ENCODE measurements at regions not wholly inside any gene's neighbourhood (a gene's known extent, or its start where the extent isn't known, plus 50 kb on each side); places are given as distances from the start of the nearest gene placed in this dataset.

GRCh38 chr16:79482011-79482410 is 118.5 kb downstream of the MAF start:
- no peak overlapping the region for H3K4me2 ChIP-seq (ENCODE audit: low read depth, low read length)
- H3K27ac ChIP-seq (ENCODE audit: extremely low read length, insufficient read depth, low read length) = no peak overlapping the region
- intact Hi-C loops (cut with micrococcal nuclease; ENCODE audit: unreplicated experiment) = no loop called here
- no TSS peak for BruUV-seq (replicated peaks)
- no peak for ATAC-seq
- FAIRE-seq = no peak
- H3K9me3 ChIP-seq (ENCODE audit: low read length) = no peaks in the 10 kb centered on the region
- H3K4me3 ChIP-seq (replicated peaks in 1 of 3; ENCODE audit: insufficient read depth in 1 of 3, low read depth in 2 of 3, low read length in 3 of 3) = no peak overlapping the region
- no peaks in the 10 kb centered on the region for H3K79me2 ChIP-seq (ENCODE audit: insufficient read depth, low read length)
- no peaks in the 10 kb centered on the region for H3K27me3 ChIP-seq (ENCODE audit: control insufficient read depth in 1 of 2, insufficient read depth in 2 of 2, low read length in 2 of 2)
- in situ Hi-C loops (cut with HindIII; ENCODE audit: extremely low pct_ligation_motif_present, low pct_unique_long_range_greater_than_20kb) = no loop called here
- no peaks in the 10 kb centered on the region for H3K36me3 ChIP-seq (replicated peaks in 1 of 2; ENCODE audit: control insufficient read depth in 1 of 2, insufficient read depth in 2 of 2, low read length in 2 of 2)
- no peaks in the 10 kb centered on the region for H4K20me1 ChIP-seq (ENCODE audit: insufficient read depth, low read length)
- no peaks in the 10 kb centered on the region for H3K4me1 ChIP-seq (ENCODE audit: insufficient read depth, low read length)
- ChIA-PET CTCF (ENCODE audit: low intra/inter-chr PET ratio, low total read pairs) (no interaction called here), POLR2A (no interaction called here)
- DNase-seq (ENCODE audit: low spot score) = no peak
- no peak overlapping the region for H3K9ac ChIP-seq (ENCODE audit: insufficient read depth, low read depth, low read length)
- no peak overlapping the region for H2AFZ ChIP-seq (ENCODE audit: low read length)
- 12% methylated on average over 2 of the region's 3 CpGs for WGBS (ENCODE audit: low lambda C conversion rate)
- TF ChIP-seq NR2F6 (IDR thresholded peaks at IDR 0.05) (no peak), NR2F6 (CRISPR knock-in tag; IDR thresholded peaks at IDR 0.05) (no peak), FOXK2 (IDR thresholded peaks at IDR 0.05) (no peak), NFE2 (CRISPR knock-in tag; IDR thresholded peaks at IDR 0.05) (no peak), MIER3 (CRISPR knock-in tag; IDR thresholded peaks at IDR 0.05; ENCODE audit: borderline replicate concordance) (no peak), ZNF563 (CRISPR knock-in tag; IDR thresholded peaks at IDR 0.05) (no peak), ARID2 (CRISPR knock-in tag; IDR thresholded peaks at IDR 0.05; ENCODE audit: borderline replicate concordance) (no peak), TP53 (CRISPR knock-in tag; conservative IDR thresholded peaks at IDR 0.05) (no peak), ZBTB49 (CRISPR knock-in tag; IDR thresholded peaks at IDR 0.05; ENCODE audit: borderline replicate concordance) (no peak), MAFK (conservative IDR thresholded peaks at IDR 0.05 in 1 of 2, IDR thresholded peaks at IDR 0.05 in 1 of 2; ENCODE audit: low read length in 2 of 2) (no peak), ZSCAN25 (CRISPR knock-in tag; IDR thresholded peaks at IDR 0.05) (no peak), KLF13 (CRISPR knock-in tag; IDR thresholded peaks at IDR 0.05) (no peak), ARNTL (CRISPR knock-in tag; IDR thresholded peaks at IDR 0.05) (no peak), FOXM1 (CRISPR knock-in tag; IDR thresholded peaks at IDR 0.05) (no peak)
- TF ChIP-seq, protein P1, sequence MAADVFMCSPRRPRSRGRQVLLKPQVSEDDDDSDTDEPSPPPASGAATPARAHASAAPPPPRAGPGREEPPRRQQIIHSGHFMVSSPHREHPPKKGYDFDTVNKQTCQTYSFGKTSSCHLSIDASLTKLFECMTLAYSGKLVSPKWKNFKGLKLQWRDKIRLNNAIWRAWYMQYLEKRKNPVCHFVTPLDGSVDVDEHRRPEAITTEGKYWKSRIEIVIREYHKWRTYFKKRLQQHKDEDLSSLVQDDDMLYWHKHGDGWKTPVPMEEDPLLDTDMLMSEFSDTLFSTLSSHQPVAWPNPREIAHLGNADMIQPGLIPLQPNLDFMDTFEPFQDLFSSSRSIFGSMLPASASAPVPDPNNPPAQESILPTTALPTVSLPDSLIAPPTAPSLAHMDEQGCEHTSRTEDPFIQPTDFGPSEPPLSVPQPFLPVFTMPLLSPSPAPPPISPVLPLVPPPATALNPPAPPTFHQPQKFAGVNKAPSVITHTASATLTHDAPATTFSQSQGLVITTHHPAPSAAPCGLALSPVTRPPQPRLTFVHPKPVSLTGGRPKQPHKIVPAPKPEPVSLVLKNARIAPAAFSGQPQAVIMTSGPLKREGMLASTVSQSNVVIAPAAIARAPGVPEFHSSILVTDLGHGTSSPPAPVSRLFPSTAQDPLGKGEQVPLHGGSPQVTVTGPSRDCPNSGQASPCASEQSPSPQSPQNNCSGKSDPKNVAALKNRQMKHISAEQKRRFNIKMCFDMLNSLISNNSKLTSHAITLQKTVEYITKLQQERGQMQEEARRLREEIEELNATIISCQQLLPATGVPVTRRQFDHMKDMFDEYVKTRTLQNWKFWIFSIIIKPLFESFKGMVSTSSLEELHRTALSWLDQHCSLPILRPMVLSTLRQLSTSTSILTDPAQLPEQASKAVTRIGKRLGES (CRISPR knock-in tag; IDR thresholded peaks at IDR 0.05; ENCODE audit: borderline replicate concordance) = no peak
- TF ChIP-seq, protein P2, sequence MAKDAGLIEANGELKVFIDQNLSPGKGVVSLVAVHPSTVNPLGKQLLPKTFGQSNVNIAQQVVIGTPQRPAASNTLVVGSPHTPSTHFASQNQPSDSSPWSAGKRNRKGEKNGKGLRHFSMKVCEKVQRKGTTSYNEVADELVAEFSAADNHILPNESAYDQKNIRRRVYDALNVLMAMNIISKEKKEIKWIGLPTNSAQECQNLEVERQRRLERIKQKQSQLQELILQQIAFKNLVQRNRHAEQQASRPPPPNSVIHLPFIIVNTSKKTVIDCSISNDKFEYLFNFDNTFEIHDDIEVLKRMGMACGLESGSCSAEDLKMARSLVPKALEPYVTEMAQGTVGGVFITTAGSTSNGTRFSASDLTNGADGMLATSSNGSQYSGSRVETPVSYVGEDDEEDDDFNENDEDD (CRISPR knock-in tag; IDR thresholded peaks at IDR 0.05; ENCODE audit: borderline replicate concordance) = no peak
- TF ChIP-seq, protein P3, sequence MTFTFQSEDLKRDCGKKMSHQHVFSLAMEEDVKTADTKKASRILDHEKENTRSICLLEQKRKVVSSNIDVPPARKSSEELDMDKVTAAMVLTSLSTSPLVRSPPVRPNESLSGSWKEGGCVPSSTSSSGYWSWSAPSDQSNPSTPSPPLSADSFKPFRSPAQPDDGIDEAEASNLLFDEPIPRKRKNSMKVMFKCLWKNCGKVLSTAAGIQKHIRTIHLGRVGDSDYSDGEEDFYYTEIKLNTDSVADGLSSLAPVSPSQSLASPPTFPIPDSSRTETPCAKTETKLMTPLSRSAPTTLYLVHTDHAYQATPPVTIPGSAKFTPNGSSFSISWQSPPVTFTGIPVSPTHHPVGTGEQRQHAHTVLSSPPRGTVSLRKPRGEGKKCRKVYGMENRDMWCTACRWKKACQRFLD (CRISPR knock-in tag; IDR thresholded peaks at IDR 0.05; ENCODE audit: borderline replicate concordance) = no peak
- TF ChIP-seq, protein P4, sequence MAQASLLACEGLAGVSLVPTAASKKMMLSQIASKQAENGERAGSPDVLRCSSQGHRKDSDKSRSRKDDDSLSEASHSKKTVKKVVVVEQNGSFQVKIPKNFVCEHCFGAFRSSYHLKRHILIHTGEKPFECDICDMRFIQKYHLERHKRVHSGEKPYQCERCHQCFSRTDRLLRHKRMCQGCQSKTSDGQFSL (CRISPR knock-in tag; IDR thresholded peaks at IDR 0.05) = no peak
